CD4-positive, alpha-beta memory T cell (primary cell): ENCODE measurements at regions not wholly inside any gene's neighbourhood (a gene's known extent, or its start where the extent isn't known, plus 50 kb on each side); places are given as distances from the start of the nearest gene placed in this dataset.
"Not testable (repeated sequence)": the region's sequence is repeated elsewhere in the genome, so short reads cannot be mapped to it uniquely, and the experiment has no call there.

ENCODE experiments used
- CTCF ChIA-PET: fragments of 350-600 bp; sonication (Branson Sonifier 250); formaldehyde crosslinking; loops from one replicate; lab custom pipeline; 2021; ENCODE audit warnings: inconsistent platforms; ENCODE audit not compliant: partially characterized antibody; lab: Charles Lee
- POLR2A ChIA-PET: fragments of 350-600 bp; sonication (Branson Sonifier 250); formaldehyde crosslinking; loops from one replicate; lab custom pipeline; 2021; ENCODE audit not compliant: partially characterized antibody; lab: Charles Lee
- DNase-seq, 5 donors: peaks; one replicate each; pipeline versions ENCODE4 v3.0.0 to v3.0.0-alpha.2; 2020 to 2022; ENCODE audit warnings: mixed read lengths in 1 of 5
- H3K27ac ChIP-seq: one replicate; pipeline ENCODE4 v1.7.0; 2013; ENCODE audit warnings: low read depth, low read length
- H3K27me3 ChIP-seq: 2 replicates; pipeline ENCODE4 v1.7.0; 2013; ENCODE audit warnings: mild to moderate bottlenecking, low read length, moderate library complexity; ENCODE audit not compliant: insufficient read depth
- H3K36me3 ChIP-seq: 2 replicates; pipeline ENCODE4 v1.7.0; 2013; ENCODE audit warnings: mild to moderate bottlenecking, low read length, moderate library complexity; ENCODE audit not compliant: insufficient read depth
- H3K4me1 ChIP-seq: 2 replicates; pipeline ENCODE4 v1.7.0; 2013; ENCODE audit warnings: mild to moderate bottlenecking, low read length, moderate library complexity; ENCODE audit not compliant: insufficient read depth
- H3K4me3 ChIP-seq, 2 donors: one replicate each; pipeline ENCODE4 v1.7.0; 2013; ENCODE audit warnings: low read length in 2 of 2, mild to moderate bottlenecking in 1 of 2
- H3K9me3 ChIP-seq, 2 donors: one replicate each; pipeline ENCODE4 v1.7.0; 2013; ENCODE audit warnings: low read length in 2 of 2, control low read depth in 1 of 2; ENCODE audit not compliant: control insufficient read depth in 1 of 2
- H3K27ac Mint-ChIP-seq, 7 donors: one replicate each; pipeline ENCODE4 v1.8.0; 2020 to 2021; ENCODE audit warnings: mixed read lengths in 7 of 7, mild to moderate bottlenecking in 6 of 7, inconsistent platforms in 3 of 7, moderate library complexity in 3 of 7
- H3K27me3 Mint-ChIP-seq, 2 donors: one replicate each; pipeline ENCODE4 v1.8.0; 2020 to 2021; ENCODE audit warnings: mixed read lengths in 2 of 2
- H3K36me3 Mint-ChIP-seq, 2 donors: one replicate each; pipeline ENCODE4 v1.8.0; 2020 to 2021; ENCODE audit warnings: mixed read lengths in 2 of 2, inconsistent platforms in 1 of 2, mild to moderate bottlenecking in 1 of 2
- H3K4me1 Mint-ChIP-seq, 4 donors: one replicate each; pipeline ENCODE4 v1.8.0; 2020 to 2021; ENCODE audit warnings: mixed read lengths in 4 of 4, mild to moderate bottlenecking in 1 of 4
- H3K4me3 Mint-ChIP-seq, 8 donors: one replicate each; pipeline ENCODE4 v1.8.0; 2020 to 2021; ENCODE audit warnings: mixed read lengths in 8 of 8, mild to moderate bottlenecking in 7 of 8, moderate library complexity in 6 of 8, inconsistent platforms in 3 of 8
- H3K9me3 Mint-ChIP-seq, 8 donors: one replicate each; pipeline ENCODE4 v1.8.0; 2020 to 2021; ENCODE audit warnings: mixed read lengths in 8 of 8, mild to moderate bottlenecking in 5 of 8, inconsistent platforms in 3 of 8, moderate library complexity in 1 of 8
- intact Hi-C: fragments of 100-400 bp; cut with micrococcal nuclease; formaldehyde crosslinking; loops from one replicate; pipeline ENCODE4 v1.15.1; 2023

DNA sequence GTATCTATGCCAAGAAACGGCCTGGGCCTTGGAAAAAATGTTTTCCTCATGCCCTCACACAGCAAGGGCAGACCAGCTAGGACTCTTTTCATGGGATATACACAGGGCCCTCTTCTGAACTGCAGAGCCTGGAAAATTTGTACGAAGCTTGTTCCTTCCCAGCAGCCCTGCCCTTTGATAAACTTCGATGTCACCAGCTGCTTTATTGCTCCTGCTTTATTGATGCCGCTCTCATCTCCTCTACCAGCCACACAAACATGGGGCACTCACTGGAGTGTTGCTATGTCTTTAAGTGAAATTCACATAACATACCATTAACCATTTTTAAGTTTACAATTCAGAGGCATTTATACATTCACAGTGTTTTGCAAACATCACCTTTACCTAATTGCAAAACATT, 197.9 kb downstream of the KTN1 start:
- Mint-ChIP-seq H3K9me3 (peaks cover 0 to 2% (median 0%) of the 10 kb centered on the region in 8 donors), H3K4me3 (no peak overlapping the region), H3K36me3 (no peaks in the 10 kb centered on the region), H3K27ac (peak overlapping the region in 1 of 7 donors; percentile 6), H3K27me3 (peaks cover 0 to 1% of the 10 kb centered on the region in 2 donors), H3K4me1 (no peaks in the 10 kb centered on the region)
- H3K36me3 ChIP-seq = no peaks in the 10 kb centered on the region
- H3K9me3 ChIP-seq = no peaks in the 10 kb centered on the region
- no peaks in the 10 kb centered on the region for H3K4me1 ChIP-seq
- DNase-seq = no peak
- no peak overlapping the region for H3K27ac ChIP-seq
- H3K4me3 ChIP-seq = no peak overlapping the region
- intact Hi-C loops = no loop called here
- ChIA-PET POLR2A (no interaction called here), CTCF (no interaction called here)
- no peaks in the 10 kb centered on the region for H3K27me3 ChIP-seq

DNA sequence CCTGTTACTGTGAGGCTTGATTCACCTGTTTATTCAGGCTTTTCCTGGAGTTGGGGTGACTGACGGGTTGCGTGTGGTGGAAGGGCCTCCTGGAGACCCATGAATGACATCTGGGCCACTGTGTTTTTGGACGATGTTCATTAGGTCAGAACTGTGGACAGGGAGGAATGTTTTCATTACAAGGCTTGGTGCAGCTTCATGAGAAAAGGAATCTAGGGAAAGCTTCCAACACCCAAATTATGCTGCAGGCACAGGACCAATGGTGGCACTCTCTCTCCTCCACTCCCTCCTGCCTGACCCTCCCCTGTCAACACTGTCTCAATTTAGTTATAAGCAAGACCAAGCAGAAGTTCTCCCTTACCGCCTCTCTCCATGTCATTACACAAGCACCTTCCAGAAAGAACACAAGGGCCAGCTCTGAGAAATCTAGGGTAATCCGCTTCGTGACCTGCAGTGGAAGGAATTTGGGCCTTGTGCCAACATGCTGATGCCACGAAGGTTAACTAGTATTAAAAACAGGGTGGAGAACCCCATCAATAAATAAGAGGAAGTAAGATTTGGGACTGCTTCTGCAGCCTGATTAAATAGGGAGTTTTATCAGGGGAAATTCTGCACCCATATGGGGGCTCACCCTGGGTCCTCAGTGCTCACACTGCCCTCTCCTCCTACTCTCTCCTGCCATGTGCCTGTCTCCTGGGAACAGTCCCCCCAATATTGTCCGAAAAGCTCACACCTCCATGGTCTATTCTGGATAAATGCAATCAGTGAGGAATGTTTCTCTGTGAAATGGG, 200.3 kb downstream of the KTN1 start:
- H3K36me3 ChIP-seq = no peaks in the 10 kb centered on the region
- ChIA-PET POLR2A (no interaction called here), CTCF (no interaction called here)
- no peak for DNase-seq
- H3K9me3 Mint-ChIP-seq = no peaks in the 10 kb centered on the region
- no peaks in the 10 kb centered on the region for H3K9me3 ChIP-seq
- H3K4me3 Mint-ChIP-seq = no peak overlapping the region
- H3K4me1 Mint-ChIP-seq = no peaks in the 10 kb centered on the region
- intact Hi-C loops = no loop called here
- H3K4me3 ChIP-seq = no peak overlapping the region
- H3K36me3 Mint-ChIP-seq = no peaks in the 10 kb centered on the region
- H3K27ac Mint-ChIP-seq = no peak overlapping the region
- H3K27ac ChIP-seq = no peak overlapping the region
- no peaks in the 10 kb centered on the region for H3K4me1 ChIP-seq
- H3K27me3 ChIP-seq = no peaks in the 10 kb centered on the region
- peaks cover 0 to 2% of the 10 kb centered on the region in 2 donors for H3K27me3 Mint-ChIP-seq

DNA sequence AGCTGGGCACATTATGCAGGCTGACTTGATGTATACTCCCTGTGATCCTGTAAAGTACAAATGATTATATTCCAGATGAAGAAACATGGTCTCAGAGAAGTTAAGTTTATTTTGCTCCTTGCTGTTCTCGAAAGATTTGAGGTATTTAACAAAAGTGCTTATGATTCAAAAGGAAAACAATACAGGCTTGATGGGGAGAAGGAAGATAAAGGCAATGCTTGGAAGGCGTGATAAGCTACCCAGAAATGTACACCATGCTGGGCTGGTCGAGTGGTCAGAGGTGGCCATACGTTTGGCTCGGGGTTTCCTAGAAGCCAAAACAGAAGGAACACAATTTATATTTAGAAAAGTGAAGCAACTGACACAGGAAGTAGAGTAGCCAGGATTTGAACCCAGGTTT, 201.0 kb downstream of the KTN1 start:
- Mint-ChIP-seq H3K27me3 (peaks cover 0 to 5% of the 10 kb centered on the region in 2 donors), H3K27ac (peak overlapping the region in 1 of 7 donors; percentile 2), H3K36me3 (no peaks in the 10 kb centered on the region), H3K4me1 (no peaks in the 10 kb centered on the region), H3K4me3 (no peak overlapping the region), H3K9me3 (no peaks in the 10 kb centered on the region)
- POLR2A ChIA-PET = no interaction called here
- Histone ChIP-seq H3K4me3 (no peak overlapping the region), H3K27me3 (no peaks in the 10 kb centered on the region), H3K27ac (no peak overlapping the region), H3K4me1 (no peaks in the 10 kb centered on the region), H3K36me3 (no peaks in the 10 kb centered on the region), H3K9me3 (no peaks in the 10 kb centered on the region)
- intact Hi-C loops = no loop called here
- CTCF ChIA-PET = no interaction called here
- no peak for DNase-seq

DNA sequence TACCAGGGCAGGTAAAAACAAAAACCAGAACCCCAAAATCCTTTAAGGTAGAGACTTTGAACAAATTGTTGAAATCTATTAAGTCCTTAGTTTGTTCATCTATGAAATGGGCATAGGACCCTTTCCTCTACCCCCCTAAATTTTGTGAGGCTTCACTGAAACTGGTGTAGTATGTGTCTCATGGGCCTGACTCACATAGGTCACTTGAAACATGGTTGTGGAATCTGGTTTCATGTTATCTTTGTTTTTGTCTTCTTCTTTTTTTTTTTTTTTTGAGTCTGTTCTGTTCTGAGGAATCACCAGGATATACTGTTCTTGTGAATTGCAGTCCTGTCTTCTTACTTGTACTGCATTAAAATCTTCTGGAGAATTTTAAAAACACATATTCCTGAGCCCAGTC, 202.2 kb downstream of the KTN1 start:
- no peaks in the 10 kb centered on the region for H3K27me3 ChIP-seq
- no peaks in the 10 kb centered on the region for H3K36me3 ChIP-seq
- no peaks in the 10 kb centered on the region for H3K9me3 ChIP-seq
- no peaks in the 10 kb centered on the region for H3K4me1 Mint-ChIP-seq
- no peaks in the 10 kb centered on the region for H3K9me3 Mint-ChIP-seq
- H3K4me3 ChIP-seq = no peak overlapping the region
- H3K27ac ChIP-seq = no peak overlapping the region
- DNase-seq = no peak
- no peaks in the 10 kb centered on the region for H3K4me1 ChIP-seq
- H3K27ac Mint-ChIP-seq = no peak overlapping the region
- no peaks in the 10 kb centered on the region for H3K36me3 Mint-ChIP-seq
- intact Hi-C loops = no loop called here
- ChIA-PET POLR2A (no interaction called here), CTCF (no interaction called here)
- no peak overlapping the region for H3K4me3 Mint-ChIP-seq
- H3K27me3 Mint-ChIP-seq = peaks cover 0 to 7% of the 10 kb centered on the region in 2 donors

DNA sequence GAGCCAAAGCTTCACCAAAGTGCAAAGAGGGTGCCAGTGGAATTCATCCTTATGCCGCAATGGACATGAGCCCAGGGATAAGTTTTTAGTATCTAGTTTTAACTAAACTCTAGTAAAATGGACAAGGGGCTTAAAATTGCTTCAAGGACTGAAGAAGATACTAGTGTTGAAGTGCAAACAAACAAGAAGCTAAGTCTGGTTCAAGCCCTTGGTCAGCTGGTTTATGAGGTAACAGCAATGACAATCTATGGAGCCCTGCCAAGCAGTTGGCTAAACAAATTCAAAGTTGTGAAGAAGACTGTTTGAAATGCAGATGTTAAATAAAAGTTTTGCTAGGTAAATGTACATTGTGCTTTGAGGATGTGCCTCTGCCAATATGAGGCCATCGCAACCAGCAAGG, 209.4 kb downstream of the KTN1 start:
- CTCF ChIA-PET = interaction anchor here (0.8 to 0.9 kb wide), 2 partner anchors 9 to 425 kb away, joined by 3 read pairs; no protein-coding TSS in a partner anchor
- no peak overlapping the region for H3K4me3 Mint-ChIP-seq
- Histone ChIP-seq H3K4me1 (no peaks in the 10 kb centered on the region), H3K27ac (no peak overlapping the region), H3K27me3 (no peaks in the 10 kb centered on the region), H3K9me3 (no peaks in the 10 kb centered on the region), H3K4me3 (no peak overlapping the region), H3K36me3 (no peaks in the 10 kb centered on the region)
- POLR2A ChIA-PET = no interaction called here
- H3K36me3 Mint-ChIP-seq = no peaks in the 10 kb centered on the region
- H3K9me3 Mint-ChIP-seq = no peaks in the 10 kb centered on the region
- peaks cover 0 to 8% of the 10 kb centered on the region in 2 donors for H3K27me3 Mint-ChIP-seq
- DNase-seq = no peak
- no peaks in the 10 kb centered on the region for H3K4me1 Mint-ChIP-seq
- intact Hi-C loops = no loop called here
- H3K27ac Mint-ChIP-seq = no peak overlapping the region

DNA sequence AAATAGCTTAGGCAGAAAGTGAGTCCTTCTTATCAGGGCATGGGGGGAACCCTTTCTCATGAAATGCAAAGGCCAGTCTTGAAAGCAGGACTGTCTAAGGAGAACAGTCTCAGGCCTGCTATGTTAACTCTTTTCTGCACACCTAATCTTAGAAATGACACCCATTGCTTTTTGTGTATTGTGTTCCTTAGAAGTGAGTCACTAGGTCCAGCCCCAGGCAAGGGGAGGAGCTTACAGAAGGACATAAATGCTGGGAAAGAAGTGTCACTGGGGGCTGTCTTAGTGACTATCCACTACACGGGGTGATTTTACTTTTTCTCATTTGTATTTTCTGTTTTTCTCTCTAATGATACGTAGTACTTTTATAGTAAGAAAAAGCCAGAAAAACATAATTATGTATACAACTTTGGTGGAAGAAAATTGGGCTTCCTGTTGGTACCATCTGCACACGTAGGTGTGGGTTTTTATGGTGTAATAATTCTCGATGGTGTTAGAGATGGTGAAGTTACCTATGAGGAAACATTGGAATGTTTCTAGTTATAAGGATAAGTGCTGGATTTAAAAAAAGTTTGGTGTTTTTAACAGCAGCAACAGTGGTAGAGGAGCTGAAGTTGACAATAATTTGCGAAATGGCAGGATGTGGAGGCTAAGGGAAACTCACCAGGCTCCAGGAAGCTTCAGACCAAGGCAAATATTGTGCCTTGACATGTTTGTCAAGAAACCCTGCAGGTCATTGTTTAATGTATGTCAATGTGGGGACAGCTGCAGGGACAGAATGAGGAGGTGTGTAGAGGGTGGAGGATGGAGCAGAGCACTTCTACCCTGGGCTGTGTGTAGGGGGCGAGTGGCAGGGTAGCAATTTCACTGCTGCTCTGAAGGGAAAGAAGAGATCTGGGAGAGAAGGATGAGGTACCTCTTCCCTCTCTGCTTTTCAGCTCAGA, 214.9 kb downstream of the KTN1 start:
- no peak overlapping the region for H3K4me3 Mint-ChIP-seq
- ChIA-PET CTCF (interaction anchor here (1.5 kb wide), 1 partner anchor 546 kb away, joined by 3 read pairs; no protein-coding TSS in a partner anchor), POLR2A (no interaction called here)
- Histone ChIP-seq H3K9me3 (no peaks in the 10 kb centered on the region), H3K36me3 (no peaks in the 10 kb centered on the region), H3K4me3 (no peak overlapping the region), H3K27me3 (no peaks in the 10 kb centered on the region), H3K27ac (no peak overlapping the region), H3K4me1 (no peaks in the 10 kb centered on the region)
- no peaks in the 10 kb centered on the region for H3K36me3 Mint-ChIP-seq
- no peaks in the 10 kb centered on the region for H3K4me1 Mint-ChIP-seq
- no peaks in the 10 kb centered on the region for H3K27me3 Mint-ChIP-seq
- no peak overlapping the region for H3K27ac Mint-ChIP-seq
- no peak for DNase-seq
- peaks cover 0 to 3% (median 0%) of the 10 kb centered on the region in 8 donors for H3K9me3 Mint-ChIP-seq
- intact Hi-C loops = no loop called here

DNA sequence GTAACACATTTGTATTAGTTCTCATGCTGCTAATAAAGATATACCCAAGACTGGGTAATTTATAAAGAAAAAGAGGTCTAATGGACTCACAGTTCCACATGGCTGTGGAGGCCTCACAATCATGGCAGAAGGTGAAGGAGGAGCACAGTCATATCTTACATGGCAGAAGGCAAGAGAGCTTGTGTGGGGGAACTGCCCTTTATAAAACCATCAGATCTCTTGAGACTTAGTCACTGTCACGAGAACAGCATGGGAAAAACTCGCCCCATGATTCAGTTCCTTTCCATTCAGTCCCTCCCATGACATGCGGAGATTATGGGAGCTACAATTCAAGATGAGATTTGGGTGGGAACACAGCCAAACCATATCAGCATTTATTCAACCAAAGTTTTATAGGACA, 216.5 kb downstream of the KTN1 start:
- H3K36me3 ChIP-seq, POLR2A ChIA-PET, H3K9me3 ChIP-seq, H3K9me3 Mint-ChIP-seq, H3K4me1 Mint-ChIP-seq, H3K27ac ChIP-seq, DNase-seq, intact Hi-C loops, H3K36me3 Mint-ChIP-seq, H3K27me3 ChIP-seq, H3K27ac Mint-ChIP-seq, H3K4me3 Mint-ChIP-seq, CTCF ChIA-PET, H3K4me3 ChIP-seq, H3K4me1 ChIP-seq, H3K27me3 Mint-ChIP-seq: not testable (repeated sequence)
